HG02884 (cell line): ENCODE measurements at regions not wholly inside any gene's neighbourhood (a gene's known extent, or its start where the extent isn't known, plus 50 kb on each side); places are given as distances from the start of the nearest gene placed in this dataset.

ENCODE experiments used
- ATAC-seq: cut with Tn5 transposase; IDR thresholded peaks from one replicate; pipeline ENCODE4 v1.9.1; 2021; ENCODE audit warnings: mild to moderate bottlenecking, moderate library complexity; ENCODE audit not compliant: unreplicated experiment

GRCh38 chr2:216914491-216914890 lies 54.6 kb upstream of the TNP1 start:
- ATAC-seq: no peak

- ATAC-seq: no peak
Measured at GRCh38 chr2:216911886-216912285, 52.0 kb upstream of the TNP1 start.

- ATAC-seq: no peak
Measured at GRCh38 chr2:216911008-216911407, 51.1 kb upstream of the TNP1 start.

GRCh38 chr2:216909541-216910210 lies 49.8 kb upstream of the TNP1 start:
- no peak for ATAC-seq
